DMS 273 (cell line): ENCODE measurements at regions not wholly inside any gene's neighbourhood (a gene's known extent, or its start where the extent isn't known, plus 50 kb on each side); places are given as distances from the start of the nearest gene placed in this dataset.
"Not testable (repeated sequence)": the region's sequence is repeated elsewhere in the genome, so short reads cannot be mapped to it uniquely, and the experiment has no call there.

Experiments
- DNase-seq: peaks from one replicate; lab custom pipeline; 2025; ENCODE audit not compliant: unreplicated experiment; lab: John Stamatoyannopoulos, UW

GRCh38 chr18:961644-962355, 57.1 kb downstream of the ADCYAP1 start:
- peak; percentile 58 for DNase-seq

- no peak for DNase-seq
Observed at GRCh38 chr18:963276-963675, 58.6 kb downstream of the ADCYAP1 start.

GRCh38 chr18:965921-966758, 61.5 kb downstream of the ADCYAP1 start:
- no peak for DNase-seq

- no peak for DNase-seq
Observed at GRCh38 chr18:966759-967576, 62.3 kb downstream of the ADCYAP1 start.

GRCh38 chr18:968910-969309, 64.2 kb downstream of the ADCYAP1 start:
- not testable (repeated sequence) for DNase-seq

GRCh38 chr18:969311-969710, 64.6 kb downstream of the ADCYAP1 start:
- not testable (repeated sequence) for DNase-seq

- not testable (repeated sequence) for DNase-seq
Observed at GRCh38 chr18:974606-975005, 69.9 kb downstream of the ADCYAP1 start.

- not testable (repeated sequence) for DNase-seq
Observed at GRCh38 chr18:976393-977128, 71.9 kb downstream of the ADCYAP1 start.

- not testable (repeated sequence) for DNase-seq
Observed at GRCh38 chr18:977327-977726, 72.7 kb downstream of the ADCYAP1 start.

- DNase-seq: not testable (repeated sequence)
Observed at GRCh38 chr18:977732-978131, 73.1 kb downstream of the ADCYAP1 start.

- no peak for DNase-seq
Observed at GRCh38 chr18:980586-980985, 75.9 kb downstream of the ADCYAP1 start.

GRCh38 chr18:984004-984403, 79.3 kb downstream of the ADCYAP1 start:
- peak; percentile 11 for DNase-seq

GRCh38 chr18:985212-985661, 80.6 kb downstream of the ADCYAP1 start:
- peak; percentile 53 for DNase-seq

- peak; percentile 56 for DNase-seq
Observed at GRCh38 chr18:986051-986450, 81.4 kb downstream of the ADCYAP1 start.

- no peak for DNase-seq
Observed at GRCh38 chr18:986552-986951, 81.9 kb downstream of the ADCYAP1 start.

GRCh38 chr18:987325-988186, 82.9 kb downstream of the ADCYAP1 start:
- DNase-seq: no peak

- no peak for DNase-seq
Observed at GRCh38 chr18:989425-989824, 84.8 kb downstream of the ADCYAP1 start.

GRCh38 chr18:990197-990596, 85.5 kb downstream of the ADCYAP1 start:
- no peak for DNase-seq

GRCh38 chr18:991441-991840, 86.8 kb downstream of the ADCYAP1 start:
- no peak for DNase-seq

GRCh38 chr18:993560-993959, 88.9 kb downstream of the ADCYAP1 start:
- DNase-seq: no peak
